Mesenchymal stem cell (in vitro differentiated cells and primary cell): ENCODE measurements at regions not wholly inside any gene's neighbourhood (a gene's known extent, or its start where the extent isn't known, plus 50 kb on each side); places are given as distances from the start of the nearest gene placed in this dataset.

Experiments
- DNase-seq: peaks from one replicate; pipeline ENCODE4 v3.0.0-alpha.2; 2013
- H2AFZ ChIP-seq: one replicate; pipeline ENCODE4 v1.6.1; 2013; ENCODE audit warnings: low read depth, mild to moderate bottlenecking, control low read depth, inconsistent platforms, low read length, moderate library complexity
- H2AK5ac ChIP-seq: 2 replicates; pipeline ENCODE4 v1.6.1; 2013; ENCODE audit warnings: low read length, moderate library complexity, mild to moderate bottlenecking, inconsistent platforms; ENCODE audit not compliant: severe bottlenecking
- H2BK120ac ChIP-seq: one replicate; pipeline ENCODE4 v1.6.1; 2013; ENCODE audit warnings: low read depth, mild to moderate bottlenecking, inconsistent platforms, low read length, moderate library complexity
- H2BK12ac ChIP-seq, 2 experiments: one replicate each; pipeline ENCODE4 v1.6.1; 2013; ENCODE audit warnings: inconsistent platforms in 2 of 2, low read length in 2 of 2, mild to moderate bottlenecking in 2 of 2, moderate library complexity in 2 of 2, control low read depth in 1 of 2
- H2BK15ac ChIP-seq: one replicate; pipeline ENCODE4 v1.6.1; 2013; ENCODE audit warnings: mild to moderate bottlenecking, low read depth, inconsistent platforms; ENCODE audit not compliant: poor library complexity, severe bottlenecking
- H2BK5ac ChIP-seq: 2 replicates; pipeline ENCODE4 v1.6.1; 2013; ENCODE audit warnings: low read depth, mild to moderate bottlenecking, low read length, control low read depth, inconsistent platforms; ENCODE audit not compliant: poor library complexity, severe bottlenecking
- H3K14ac ChIP-seq, 2 experiments: one replicate each; pipeline ENCODE4 v1.6.1; 2013; ENCODE audit warnings: inconsistent platforms in 2 of 2, low read length in 2 of 2, control low read depth in 1 of 2, mild to moderate bottlenecking in 1 of 2, moderate library complexity in 1 of 2
- H3K18ac ChIP-seq, 2 experiments: one replicate each; pipeline ENCODE4 v1.6.1; 2013; ENCODE audit warnings: inconsistent platforms in 2 of 2, low read length in 2 of 2, control low read depth in 1 of 2, low read depth in 1 of 2, mild to moderate bottlenecking in 1 of 2
- H3K23ac ChIP-seq, 2 experiments: one replicate each; pipeline ENCODE4 v1.6.1; 2013; ENCODE audit warnings: inconsistent platforms in 2 of 2, low read length in 2 of 2, mild to moderate bottlenecking in 2 of 2, moderate library complexity in 2 of 2, control low read depth in 1 of 2
- H3K27ac ChIP-seq: 2 replicates; pipeline ENCODE4 v1.5.1; 2013; ENCODE audit warnings: mild to moderate bottlenecking, moderate library complexity, low read length, control low read depth, inconsistent platforms; ENCODE audit not compliant: poor library complexity, severe bottlenecking
- H3K27me3 ChIP-seq, 2 experiments: 2 replicates each; pipeline versions ENCODE4 v1.6.1 to v1.7.0; 2013; ENCODE audit warnings: low read length in 2 of 2, mild to moderate bottlenecking in 2 of 2, moderate library complexity in 2 of 2, control low read depth in 1 of 2, inconsistent platforms in 1 of 2; ENCODE audit not compliant: control insufficient read depth in 1 of 2, insufficient read depth in 1 of 2
- H3K36me3 ChIP-seq, 2 experiments: 2 replicates each; pipeline versions ENCODE4 v1.6.1 to v1.7.0; 2013; ENCODE audit warnings: low read length in 2 of 2, control low read depth in 1 of 2, inconsistent platforms in 1 of 2, low read depth in 1 of 2, mild to moderate bottlenecking in 1 of 2; ENCODE audit not compliant: insufficient read depth in 2 of 2, control insufficient read depth in 1 of 2
- H3K4ac ChIP-seq, 2 experiments: one replicate each; pipeline ENCODE4 v1.6.1; 2013; ENCODE audit warnings: inconsistent platforms in 2 of 2, low read length in 2 of 2, mild to moderate bottlenecking in 2 of 2, moderate library complexity in 2 of 2, control low read depth in 1 of 2, low read depth in 1 of 2
- H3K4me1 ChIP-seq: 2 replicates; pipeline ENCODE4 v1.6.1; 2013; ENCODE audit warnings: low read depth, low read length, control low read depth; ENCODE audit not compliant: control insufficient read depth, insufficient read depth
- H3K4me2 ChIP-seq: 2 replicates; pipeline ENCODE4 v1.6.1; 2013; ENCODE audit warnings: low read length, mild to moderate bottlenecking, inconsistent platforms; ENCODE audit not compliant: poor library complexity, severe bottlenecking
- H3K4me3 ChIP-seq, 2 experiments: 2 replicates each; pipeline versions ENCODE4 v1.5.1 to v1.7.0; 2013; ENCODE audit warnings: low read length in 2 of 2, mild to moderate bottlenecking in 2 of 2, control low read depth in 1 of 2, low read depth in 1 of 2; ENCODE audit not compliant: insufficient read depth in 1 of 2
- H3K79me1 ChIP-seq: replicated peaks from 2 replicates; pipeline ENCODE4 v1.6.1; 2013; ENCODE audit warnings: mild to moderate bottlenecking, control low read depth, low read length, inconsistent platforms; ENCODE audit not compliant: poor library complexity, severe bottlenecking
- H3K9ac ChIP-seq: 2 replicates; pipeline ENCODE4 v1.7.0; 2013; ENCODE audit warnings: mild to moderate bottlenecking, low read length, moderate library complexity
- H3K9me3 ChIP-seq: 2 replicates; pipeline ENCODE4 v1.7.0; 2013; ENCODE audit warnings: mild to moderate bottlenecking, low read length; ENCODE audit not compliant: control insufficient read depth
- H4K8ac ChIP-seq: one replicate; pipeline ENCODE4 v1.6.1; 2013; ENCODE audit warnings: inconsistent platforms, mild to moderate bottlenecking, low read length, moderate library complexity
- H4K91ac ChIP-seq: one replicate; pipeline ENCODE4 v1.6.1; 2013; ENCODE audit warnings: mild to moderate bottlenecking, low read length, inconsistent platforms
- WGBS: methylation state at CpG from one replicate; pipeline ENCODE4 v1.1.7; 2013; ENCODE audit warnings: mixed read lengths; 5-methylcytosine and 5-hydroxymethylcytosine counted together

DNA sequence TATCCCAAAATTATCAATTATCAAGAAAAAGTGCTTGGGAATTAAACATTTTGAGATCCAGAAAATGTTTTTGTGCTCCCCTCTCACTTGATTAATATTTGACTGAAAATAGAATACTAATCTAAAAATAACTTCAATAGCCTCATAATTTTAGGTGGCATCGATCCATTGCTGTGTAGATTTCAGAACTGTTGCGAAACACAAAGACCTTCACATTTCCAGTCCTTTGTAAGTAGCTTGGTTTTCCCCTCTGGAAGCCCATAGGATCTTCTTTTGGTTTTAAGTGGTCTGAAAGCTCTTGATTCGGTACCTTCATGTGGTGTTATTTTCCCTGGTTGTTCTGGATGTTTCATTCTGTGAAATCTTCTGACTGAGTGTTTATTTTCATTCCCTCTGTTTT lies 176.5 kb downstream of the NUFIP1 start:
- Histone ChIP-seq H4K8ac (no peak overlapping the region), H3K4ac (no peak overlapping the region), H3K14ac (no peak overlapping the region), H3K36me3 (no peaks in the 10 kb centered on the region), H2BK5ac (no peak overlapping the region), H3K9ac (no peak overlapping the region), H3K4me1 (peaks cover 11% of the 10 kb centered on the region), H3K4me2 (no peak overlapping the region), H3K79me1 (no peaks in the 10 kb centered on the region), H3K27me3 (no peaks in the 10 kb centered on the region), H4K91ac (no peak overlapping the region), H2AFZ (no peak overlapping the region), H2BK12ac (no peak overlapping the region), H2AK5ac (no peak overlapping the region), H2BK120ac (no peak overlapping the region), H3K9me3 (no peaks in the 10 kb centered on the region), H2BK15ac (no peak overlapping the region), H3K23ac (no peak overlapping the region), H3K4me3 (no peak overlapping the region), H3K27ac (no peak overlapping the region), H3K18ac (no peak overlapping the region)
- 100% methylated on average over 2 of the region's 3 CpGs for WGBS
- DNase-seq = no peak

DNA sequence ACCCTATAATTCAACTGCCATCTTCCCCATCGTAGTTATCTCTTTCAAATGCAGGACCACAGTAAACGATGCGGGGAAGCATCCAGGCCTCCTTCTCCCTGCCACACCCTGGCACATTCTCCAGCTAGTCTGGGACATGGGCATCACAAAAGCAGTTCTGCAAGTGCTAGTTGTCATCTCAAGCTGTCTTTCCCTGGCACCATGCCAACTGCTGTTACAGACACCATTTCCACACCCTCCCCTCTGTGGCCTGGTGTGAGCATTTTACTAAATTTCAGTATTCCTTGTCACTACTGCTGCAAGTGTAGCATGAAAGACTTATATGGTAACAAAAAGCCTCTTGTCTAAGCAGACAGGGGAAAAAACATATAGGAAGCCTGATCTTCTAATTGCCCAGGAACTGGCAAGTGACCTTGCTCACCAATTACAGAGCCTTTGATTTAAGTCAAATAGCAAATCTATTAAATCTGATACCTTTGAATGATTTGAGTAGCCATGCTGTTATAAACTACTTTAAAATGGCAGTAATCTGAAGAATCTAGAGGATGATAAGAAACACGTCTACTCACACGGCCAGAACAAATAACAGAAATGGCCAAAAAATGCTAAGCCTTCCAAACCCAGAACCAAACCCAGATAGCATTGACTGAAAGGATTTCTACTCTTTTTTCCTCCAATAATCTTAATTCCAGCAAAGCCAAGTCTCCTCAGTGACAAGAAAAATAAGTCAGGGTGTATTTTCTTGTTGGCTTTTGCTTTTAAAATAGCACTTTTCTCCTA lies 179.0 kb downstream of the NUFIP1 start:
- H3K27me3 ChIP-seq = no peaks in the 10 kb centered on the region
- H2BK120ac ChIP-seq = no peak overlapping the region
- no peak overlapping the region for H2BK15ac ChIP-seq
- H2BK12ac ChIP-seq = peak overlapping the region in 1 of 2 experiments; percentile 15
- H3K14ac ChIP-seq = no peak overlapping the region
- WGBS = 97% methylated on average over 5 of the region's 5 CpGs
- H3K4ac ChIP-seq = peak overlapping the region in 1 of 2 experiments; percentile 11
- H3K4me3 ChIP-seq = no peak overlapping the region
- no peaks in the 10 kb centered on the region for H3K9me3 ChIP-seq
- H3K18ac ChIP-seq = no peak overlapping the region
- H4K8ac ChIP-seq = no peak overlapping the region
- H3K27ac ChIP-seq = no peak overlapping the region
- no peaks in the 10 kb centered on the region for H3K79me1 ChIP-seq
- DNase-seq = no peak
- no peaks in the 10 kb centered on the region for H3K36me3 ChIP-seq
- no peak overlapping the region for H4K91ac ChIP-seq
- no peak overlapping the region for H2AFZ ChIP-seq
- no peak overlapping the region for H2BK5ac ChIP-seq
- H2AK5ac ChIP-seq = no peak overlapping the region
- H3K4me2 ChIP-seq = no peak overlapping the region
- H3K4me1 ChIP-seq = no peaks in the 10 kb centered on the region
- no peak overlapping the region for H3K9ac ChIP-seq
- H3K23ac ChIP-seq = no peak overlapping the region

DNA sequence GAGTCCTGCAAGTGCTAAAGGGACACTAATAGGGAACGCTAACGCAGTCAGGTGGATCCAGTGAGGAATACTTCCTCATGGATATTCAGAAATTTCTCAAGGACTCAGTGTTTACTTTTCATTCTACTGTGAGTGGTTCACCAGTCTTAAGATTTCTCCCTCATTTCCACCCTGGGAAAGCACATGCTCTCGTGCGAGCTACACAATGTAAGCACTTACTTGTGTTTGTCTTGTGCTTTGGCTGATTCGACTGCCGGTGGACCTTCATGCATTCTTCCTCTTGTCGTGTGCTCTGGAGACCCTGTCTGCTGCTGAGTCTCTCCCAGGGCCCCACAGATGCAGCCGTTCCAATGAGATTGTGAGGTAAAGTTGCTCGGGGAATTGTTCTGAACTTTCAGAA lies 180.1 kb downstream of the NUFIP1 start:
- no peak overlapping the region for H2AK5ac ChIP-seq
- no peak overlapping the region for H2BK120ac ChIP-seq
- H2BK15ac ChIP-seq = no peak overlapping the region
- H2BK12ac ChIP-seq = no peak overlapping the region
- H2AFZ ChIP-seq = no peak overlapping the region
- no peak overlapping the region for H4K8ac ChIP-seq
- no peaks in the 10 kb centered on the region for H3K4me1 ChIP-seq
- H3K79me1 ChIP-seq = no peaks in the 10 kb centered on the region
- DNase-seq = no peak
- no peak overlapping the region for H3K18ac ChIP-seq
- no peak overlapping the region for H3K4me2 ChIP-seq
- no peak overlapping the region for H3K27ac ChIP-seq
- no peak overlapping the region for H2BK5ac ChIP-seq
- H3K4me3 ChIP-seq = no peak overlapping the region
- no peaks in the 10 kb centered on the region for H3K9me3 ChIP-seq
- H3K4ac ChIP-seq = no peak overlapping the region
- H3K9ac ChIP-seq = no peak overlapping the region
- H3K23ac ChIP-seq = no peak overlapping the region
- H4K91ac ChIP-seq = no peak overlapping the region
- 87% methylated on average over 9 of the region's 9 CpGs for WGBS
- H3K27me3 ChIP-seq = no peaks in the 10 kb centered on the region
- H3K14ac ChIP-seq = no peak overlapping the region
- no peaks in the 10 kb centered on the region for H3K36me3 ChIP-seq

DNA sequence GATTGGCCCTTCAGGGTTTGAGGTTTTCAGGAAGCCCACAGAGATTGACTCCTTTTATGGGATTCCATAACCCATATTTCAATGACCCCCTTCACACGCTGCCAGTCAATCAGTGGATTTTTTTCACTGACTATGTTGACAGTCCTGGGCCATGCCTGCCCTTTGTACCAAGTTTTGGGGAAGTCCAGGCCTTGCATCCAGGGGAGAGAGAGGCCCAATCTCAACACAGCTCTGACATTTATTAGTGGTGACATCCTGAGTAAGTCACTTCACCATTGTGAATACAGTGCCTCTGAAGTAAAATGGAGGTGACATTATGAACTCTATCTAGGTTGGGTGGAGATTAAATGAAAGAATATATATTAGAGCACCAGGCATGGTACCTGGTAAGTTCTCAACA lies 181.1 kb downstream of the NUFIP1 start:
- H3K27ac ChIP-seq = no peak overlapping the region
- H3K18ac ChIP-seq = no peak overlapping the region
- no peak overlapping the region for H2AK5ac ChIP-seq
- no peak overlapping the region for H3K4me2 ChIP-seq
- no peak overlapping the region for H3K4ac ChIP-seq
- no peaks in the 10 kb centered on the region for H3K27me3 ChIP-seq
- H2AFZ ChIP-seq = no peak overlapping the region
- H2BK12ac ChIP-seq = peak overlapping the region in 1 of 2 experiments; percentile 43
- no peak overlapping the region for H2BK15ac ChIP-seq
- no peak for DNase-seq
- 50% methylated on average over 1 of the region's 1 CpG for WGBS
- H4K8ac ChIP-seq = no peak overlapping the region
- no peak overlapping the region for H4K91ac ChIP-seq
- H3K36me3 ChIP-seq = no peaks in the 10 kb centered on the region
- no peaks in the 10 kb centered on the region for H3K4me1 ChIP-seq
- H3K4me3 ChIP-seq = no peak overlapping the region
- H3K79me1 ChIP-seq = no peaks in the 10 kb centered on the region
- no peak overlapping the region for H2BK5ac ChIP-seq
- H2BK120ac ChIP-seq = no peak overlapping the region
- no peak overlapping the region for H3K14ac ChIP-seq
- H3K23ac ChIP-seq = no peak overlapping the region
- no peaks in the 10 kb centered on the region for H3K9me3 ChIP-seq
- H3K9ac ChIP-seq = no peak overlapping the region
